ENCODE measurements at regions not wholly inside any gene's neighbourhood (a gene's known extent, or its start where the extent isn't known, plus 50 kb on each side); places are given as distances from the start of the nearest gene placed in this dataset.

- intact Hi-C loops (cut with DNase I; ENCODE audit: low total_unique reads) = no loop called here
- Histone ChIP-seq H3K27me3 (no peaks in the 10 kb centered on the region), H3K4me3 (no peak overlapping the region), H3K27ac (no peak overlapping the region), H3K4me1 (no peaks in the 10 kb centered on the region), H3K36me3 (ENCODE audit: low read depth, missing control alignments) (no peaks in the 10 kb centered on the region), H3K9me3 (no peaks in the 10 kb centered on the region)
- DNase-seq = no peak
- WGBS, 2 donors = 75 to 87% methylated on average over 1 of the region's 1 CpG
- TF ChIP-seq CTCF (IDR thresholded peaks at IDR 0.05) (no peak), POLR2A (IDR thresholded peaks at IDR 0.05) (no peak)
These were observed 163.6 kb upstream of the FTMT start for GRCh38 chr5:121688126-121688525.

- intact Hi-C loops (cut with DNase I; ENCODE audit: low total_unique reads) = no loop called here
- no peak for DNase-seq
- Histone ChIP-seq H3K27me3 (no peaks in the 10 kb centered on the region), H3K4me1 (no peaks in the 10 kb centered on the region), H3K9me3 (no peaks in the 10 kb centered on the region), H3K4me3 (no peak overlapping the region), H3K36me3 (ENCODE audit: low read depth, missing control alignments) (no peaks in the 10 kb centered on the region), H3K27ac (no peak overlapping the region)
- WGBS, 2 donors = 81 to 83% methylated on average over 2 of the region's 2 CpGs
- no peak for TF ChIP-seq POLR2A (IDR thresholded peaks at IDR 0.05)
- TF ChIP-seq CTCF (IDR thresholded peaks at IDR 0.05) = no peak
These were observed 162.9 kb upstream of the FTMT start for GRCh38 chr5:121688781-121689180.

- Histone ChIP-seq H3K9me3 (no peaks in the 10 kb centered on the region), H3K36me3 (ENCODE audit: low read depth, missing control alignments) (no peaks in the 10 kb centered on the region), H3K4me3 (no peak overlapping the region), H3K27me3 (no peaks in the 10 kb centered on the region), H3K27ac (no peak overlapping the region), H3K4me1 (no peaks in the 10 kb centered on the region)
- intact Hi-C loops (cut with DNase I; ENCODE audit: low total_unique reads) = no loop called here
- no peak for DNase-seq
- TF ChIP-seq CTCF (IDR thresholded peaks at IDR 0.05) (no peak), POLR2A (IDR thresholded peaks at IDR 0.05) (no peak)
These were observed 160.2 kb upstream of the FTMT start for GRCh38 chr5:121691478-121691877.

GRCh38 chr5:121692158-121692557 is 159.5 kb upstream of the FTMT start:
- Histone ChIP-seq H3K4me3 (no peak overlapping the region), H3K9me3 (no peaks in the 10 kb centered on the region), H3K27ac (no peak overlapping the region), H3K36me3 (ENCODE audit: low read depth, missing control alignments) (no peaks in the 10 kb centered on the region), H3K27me3 (no peaks in the 10 kb centered on the region), H3K4me1 (no peaks in the 10 kb centered on the region)
- no peak for TF ChIP-seq CTCF (IDR thresholded peaks at IDR 0.05)
- TF ChIP-seq POLR2A (IDR thresholded peaks at IDR 0.05) = no peak
- DNase-seq = no peak
- intact Hi-C loops (cut with DNase I; ENCODE audit: low total_unique reads) = no loop called here
- 77% methylated on average over 2 of the region's 2 CpGs for WGBS, 2 donors

GRCh38 chr5:121693864-121694263 is 157.8 kb upstream of the FTMT start:
- Histone ChIP-seq H3K27ac (no peak overlapping the region), H3K27me3 (no peaks in the 10 kb centered on the region), H3K4me3 (no peak overlapping the region), H3K9me3 (no peaks in the 10 kb centered on the region), H3K4me1 (no peaks in the 10 kb centered on the region), H3K36me3 (ENCODE audit: low read depth, missing control alignments) (no peaks in the 10 kb centered on the region)
- intact Hi-C loops (cut with DNase I; ENCODE audit: low total_unique reads) = no loop called here
- TF ChIP-seq POLR2A (IDR thresholded peaks at IDR 0.05) (no peak), CTCF (IDR thresholded peaks at IDR 0.05) (no peak)
- WGBS, 2 donors = 86 to 89% methylated on average over 1 of the region's 1 CpG
- no peak for DNase-seq

All from testis (tissue), 2 donors.